ENCODE measurements at regions not wholly inside any gene's neighbourhood (a gene's known extent, or its start where the extent isn't known, plus 50 kb on each side); places are given as distances from the start of the nearest gene placed in this dataset.

DNA sequence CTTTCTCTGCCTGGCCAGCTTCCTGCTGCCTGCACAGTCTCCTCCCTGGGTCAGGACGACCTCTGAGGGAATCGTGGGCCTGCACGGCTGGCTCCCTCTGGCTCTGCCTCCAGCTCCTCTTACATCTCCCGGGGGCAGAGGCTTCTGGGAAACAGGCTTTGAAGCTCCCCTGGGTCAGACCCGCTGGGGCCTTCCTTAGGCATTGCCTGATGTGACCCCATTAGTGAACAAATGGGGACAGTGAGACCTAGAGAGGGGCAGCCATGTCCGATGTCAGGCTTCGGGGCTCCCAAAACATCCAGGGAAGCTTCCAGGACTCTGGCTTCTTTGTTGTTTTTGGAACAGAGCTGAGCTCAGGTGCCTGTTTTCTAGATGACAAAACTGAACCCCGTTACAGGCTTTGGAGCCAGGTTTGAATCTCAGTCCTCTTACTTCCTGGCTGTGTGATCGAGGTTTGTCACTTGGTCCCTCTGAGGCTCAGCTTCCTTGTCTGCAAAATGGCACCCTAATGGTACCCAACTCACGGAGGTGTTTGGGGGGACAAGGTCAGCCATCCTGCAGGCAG, 94.3 kb downstream of the CEBPB start:
- no peaks in the 10 kb centered on the region for H3K27me3 ChIP-seq (replicated peaks; ENCODE audit: control insufficient read depth, insufficient read depth, low read length)
- H3K36me3 ChIP-seq (ENCODE audit: control insufficient read depth, insufficient read depth, low read length, severe bottlenecking), result no peaks in the 10 kb centered on the region
- peaks cover 56% of the 10 kb centered on the region for H3K4me1 ChIP-seq (ENCODE audit: control insufficient read depth, insufficient read depth, low read length)
- no peaks in the 10 kb centered on the region for H3K9me3 ChIP-seq (ENCODE audit: control insufficient read depth, low read length)
- H3K9ac ChIP-seq (ENCODE audit: low read length), result peak overlapping the region; percentile 98
- peak overlapping the region; percentile 28 for H3K4me3 ChIP-seq (ENCODE audit: low read length)
- no peak for DNase-seq (ENCODE audit: low read depth)

- DNase-seq (ENCODE audit: low read depth), result peak; percentile 81
- peak overlapping the region; percentile 98 for H3K9ac ChIP-seq (ENCODE audit: low read length)
- no peaks in the 10 kb centered on the region for H3K27me3 ChIP-seq (replicated peaks; ENCODE audit: control insufficient read depth, insufficient read depth, low read length)
- no peaks in the 10 kb centered on the region for H3K36me3 ChIP-seq (ENCODE audit: control insufficient read depth, insufficient read depth, low read length, severe bottlenecking)
- peak overlapping the region; percentile 71 for H3K4me3 ChIP-seq (ENCODE audit: low read length)
- peaks cover 55% of the 10 kb centered on the region for H3K4me1 ChIP-seq (ENCODE audit: control insufficient read depth, insufficient read depth, low read length)
- H3K9me3 ChIP-seq (ENCODE audit: control insufficient read depth, low read length), result no peaks in the 10 kb centered on the region
Measured at GRCh38 chr20:50285376-50286173, 94.9 kb downstream of the CEBPB start.

GRCh38 chr20:50286174-50286511, 95.5 kb downstream of the CEBPB start:
- Histone ChIP-seq H3K27me3 (replicated peaks; ENCODE audit: control insufficient read depth, insufficient read depth, low read length) (no peaks in the 10 kb centered on the region), H3K9me3 (ENCODE audit: control insufficient read depth, low read length) (no peaks in the 10 kb centered on the region), H3K9ac (ENCODE audit: low read length) (peak overlapping the region; percentile 98), H3K4me3 (ENCODE audit: low read length) (peak overlapping the region; percentile 71), H3K4me1 (ENCODE audit: control insufficient read depth, insufficient read depth, low read length) (peaks cover 57% of the 10 kb centered on the region), H3K36me3 (ENCODE audit: control insufficient read depth, insufficient read depth, low read length, severe bottlenecking) (no peaks in the 10 kb centered on the region)
- no peak for DNase-seq (ENCODE audit: low read depth)

DNA sequence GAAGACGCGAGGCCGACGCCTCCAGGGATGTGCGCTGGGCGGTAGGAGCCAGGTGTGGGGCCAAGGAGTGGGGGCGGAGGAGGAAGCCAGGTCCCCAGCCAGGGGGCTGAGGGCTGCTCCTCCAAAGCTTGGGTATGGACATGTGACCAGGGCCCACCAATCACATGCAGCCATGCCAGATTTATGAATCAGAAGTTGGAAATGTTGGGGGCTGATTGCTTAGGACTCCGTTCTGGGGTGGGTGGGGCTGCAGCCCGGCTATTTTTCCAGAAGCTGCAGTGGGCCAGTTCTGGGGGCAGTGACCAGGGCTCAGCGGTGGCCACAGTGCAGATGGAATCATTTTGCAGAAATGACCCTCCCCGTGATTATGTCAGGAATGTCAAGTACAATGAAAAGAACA, 96.0 kb downstream of the CEBPB start:
- Histone ChIP-seq H3K27me3 (replicated peaks; ENCODE audit: control insufficient read depth, insufficient read depth, low read length) (no peaks in the 10 kb centered on the region), H3K9ac (ENCODE audit: low read length) (peak overlapping the region; percentile 98), H3K4me1 (ENCODE audit: control insufficient read depth, insufficient read depth, low read length) (peaks cover 62% of the 10 kb centered on the region), H3K36me3 (ENCODE audit: control insufficient read depth, insufficient read depth, low read length, severe bottlenecking) (no peaks in the 10 kb centered on the region), H3K9me3 (ENCODE audit: control insufficient read depth, low read length) (no peaks in the 10 kb centered on the region), H3K4me3 (ENCODE audit: low read length) (peak overlapping the region; percentile 71)
- peak; percentile 97 for DNase-seq (ENCODE audit: low read depth)

GRCh38 chr20:50287512-50287911, 96.9 kb downstream of the CEBPB start:
- H3K9ac ChIP-seq (ENCODE audit: low read length), result peak overlapping the region; percentile 98
- H3K36me3 ChIP-seq (ENCODE audit: control insufficient read depth, insufficient read depth, low read length, severe bottlenecking), result no peaks in the 10 kb centered on the region
- no peaks in the 10 kb centered on the region for H3K9me3 ChIP-seq (ENCODE audit: control insufficient read depth, low read length)
- H3K4me3 ChIP-seq (ENCODE audit: low read length), result no peak overlapping the region
- no peak for DNase-seq (ENCODE audit: low read depth)
- no peaks in the 10 kb centered on the region for H3K27me3 ChIP-seq (replicated peaks; ENCODE audit: control insufficient read depth, insufficient read depth, low read length)
- peaks cover 71% of the 10 kb centered on the region for H3K4me1 ChIP-seq (ENCODE audit: control insufficient read depth, insufficient read depth, low read length)

DNA sequence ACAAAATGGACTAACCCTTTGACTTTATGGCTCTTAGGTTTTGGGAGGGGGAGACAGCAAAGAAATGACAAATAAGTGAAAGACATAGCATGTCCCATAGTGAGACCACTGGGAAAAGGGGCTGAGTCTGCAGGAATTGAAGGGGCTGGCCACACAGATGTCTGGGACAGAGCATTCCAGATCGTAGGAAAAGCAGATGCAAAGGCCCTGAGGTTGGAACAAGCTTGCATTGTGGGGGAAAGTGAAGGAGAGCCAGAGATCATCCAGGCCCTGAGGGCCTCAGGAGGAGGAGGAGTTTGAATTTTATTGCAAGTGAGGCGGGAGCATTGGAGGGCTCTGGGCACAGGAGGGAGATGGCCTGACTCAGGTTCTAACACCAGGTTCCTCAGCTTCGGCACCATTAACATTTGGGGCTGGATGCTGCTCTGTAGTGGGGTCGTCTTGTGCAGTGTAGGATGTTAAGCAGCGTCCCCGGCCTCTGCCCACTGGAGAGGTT, 97.5 kb downstream of the CEBPB start:
- H3K27me3 ChIP-seq (replicated peaks; ENCODE audit: control insufficient read depth, insufficient read depth, low read length), result no peaks in the 10 kb centered on the region
- no peak for DNase-seq (ENCODE audit: low read depth)
- no peaks in the 10 kb centered on the region for H3K36me3 ChIP-seq (ENCODE audit: control insufficient read depth, insufficient read depth, low read length, severe bottlenecking)
- H3K4me3 ChIP-seq (ENCODE audit: low read length), result no peak overlapping the region
- H3K9me3 ChIP-seq (ENCODE audit: control insufficient read depth, low read length), result no peaks in the 10 kb centered on the region
- peaks cover 76% of the 10 kb centered on the region for H3K4me1 ChIP-seq (ENCODE audit: control insufficient read depth, insufficient read depth, low read length)
- H3K9ac ChIP-seq (ENCODE audit: low read length), result peak overlapping the region; percentile 98

DNA sequence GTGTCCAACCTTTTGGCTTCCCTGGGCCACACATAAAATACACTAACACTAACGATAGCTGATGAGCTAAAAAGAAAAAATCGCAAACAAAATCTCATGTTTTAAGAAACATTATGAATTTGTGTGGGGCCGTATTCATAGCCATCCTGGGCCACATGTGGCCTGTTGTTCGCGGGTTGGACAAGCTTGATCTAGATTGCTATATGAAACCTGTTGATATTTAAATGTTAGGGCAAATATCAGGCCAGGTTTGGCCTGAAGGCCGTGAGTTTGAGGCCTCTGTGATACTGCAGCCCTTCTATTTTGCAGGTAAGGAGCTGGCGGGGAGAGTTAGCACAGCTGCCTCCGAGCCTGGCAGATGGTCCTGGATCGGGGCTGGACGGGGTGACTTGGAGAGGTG, 99.0 kb downstream of the CEBPB start:
- no peak overlapping the region for H3K4me3 ChIP-seq (ENCODE audit: low read length)
- DNase-seq (ENCODE audit: low read depth), result no peak
- H3K27me3 ChIP-seq (replicated peaks; ENCODE audit: control insufficient read depth, insufficient read depth, low read length), result no peaks in the 10 kb centered on the region
- no peaks in the 10 kb centered on the region for H3K9me3 ChIP-seq (ENCODE audit: control insufficient read depth, low read length)
- no peak overlapping the region for H3K9ac ChIP-seq (ENCODE audit: low read length)
- H3K36me3 ChIP-seq (ENCODE audit: control insufficient read depth, insufficient read depth, low read length, severe bottlenecking), result no peaks in the 10 kb centered on the region
- H3K4me1 ChIP-seq (ENCODE audit: control insufficient read depth, insufficient read depth, low read length), result peaks cover 65% of the 10 kb centered on the region

DNA sequence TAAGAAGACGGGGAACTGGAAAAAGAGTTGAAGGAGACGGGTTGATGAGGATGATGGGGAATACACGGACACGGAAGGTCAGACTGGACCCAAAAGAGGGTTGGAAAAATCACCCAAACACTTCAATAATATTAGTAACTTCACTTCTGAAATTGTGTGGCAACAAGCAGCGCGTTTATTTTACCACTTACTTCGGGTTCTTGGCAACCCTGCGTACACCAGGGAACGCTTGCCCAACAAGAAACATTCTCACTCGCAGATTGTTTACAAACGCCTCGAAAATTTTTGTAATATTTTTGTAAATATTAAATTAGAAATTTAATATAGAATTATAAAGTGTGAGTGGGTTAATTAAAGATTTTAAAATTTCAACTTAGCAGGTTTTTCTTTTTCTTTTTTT, 99.5 kb downstream of the CEBPB start:
- Histone ChIP-seq H3K9me3 (ENCODE audit: control insufficient read depth, low read length) (no peaks in the 10 kb centered on the region), H3K4me1 (ENCODE audit: control insufficient read depth, insufficient read depth, low read length) (peaks cover 60% of the 10 kb centered on the region), H3K27me3 (replicated peaks; ENCODE audit: control insufficient read depth, insufficient read depth, low read length) (no peaks in the 10 kb centered on the region), H3K36me3 (ENCODE audit: control insufficient read depth, insufficient read depth, low read length, severe bottlenecking) (no peaks in the 10 kb centered on the region), H3K9ac (ENCODE audit: low read length) (no peak overlapping the region), H3K4me3 (ENCODE audit: low read length) (no peak overlapping the region)
- no peak for DNase-seq (ENCODE audit: low read depth)

DNA sequence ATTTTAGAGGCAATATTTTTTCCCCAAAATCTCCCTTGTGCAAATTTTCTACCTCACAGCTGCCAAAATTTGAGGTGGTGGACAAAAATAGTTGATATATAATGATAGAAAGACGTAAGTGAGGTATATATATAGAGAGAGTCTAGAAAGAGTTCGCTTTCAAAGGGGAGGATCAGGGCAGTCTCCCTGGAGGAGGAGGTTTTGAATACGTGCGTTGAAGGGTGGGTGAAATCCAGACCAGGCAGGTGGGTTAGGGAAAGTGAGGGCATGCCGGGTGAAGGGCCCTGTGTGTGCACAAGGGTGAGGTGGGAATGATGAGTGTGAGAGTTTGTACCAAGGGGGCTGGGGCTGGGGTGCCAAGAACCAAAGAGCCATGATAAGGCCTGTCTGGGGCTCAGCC, 100.2 kb downstream of the CEBPB start:
- DNase-seq (ENCODE audit: low read depth), result no peak
- H3K4me3 ChIP-seq (ENCODE audit: low read length), result no peak overlapping the region
- H3K4me1 ChIP-seq (ENCODE audit: control insufficient read depth, insufficient read depth, low read length), result peaks cover 53% of the 10 kb centered on the region
- no peaks in the 10 kb centered on the region for H3K36me3 ChIP-seq (ENCODE audit: control insufficient read depth, insufficient read depth, low read length, severe bottlenecking)
- no peaks in the 10 kb centered on the region for H3K9me3 ChIP-seq (ENCODE audit: control insufficient read depth, low read length)
- H3K27me3 ChIP-seq (replicated peaks; ENCODE audit: control insufficient read depth, insufficient read depth, low read length), result no peaks in the 10 kb centered on the region
- peak overlapping the region; percentile 85 for H3K9ac ChIP-seq (ENCODE audit: low read length)

- H3K9me3 ChIP-seq (ENCODE audit: control insufficient read depth, low read length), result no peaks in the 10 kb centered on the region
- H3K4me1 ChIP-seq (ENCODE audit: control insufficient read depth, insufficient read depth, low read length), result peaks cover 46% of the 10 kb centered on the region
- H3K4me3 ChIP-seq (ENCODE audit: low read length), result no peak overlapping the region
- peak overlapping the region; percentile 85 for H3K9ac ChIP-seq (ENCODE audit: low read length)
- no peak for DNase-seq (ENCODE audit: low read depth)
- no peaks in the 10 kb centered on the region for H3K27me3 ChIP-seq (replicated peaks; ENCODE audit: control insufficient read depth, insufficient read depth, low read length)
- no peaks in the 10 kb centered on the region for H3K36me3 ChIP-seq (ENCODE audit: control insufficient read depth, insufficient read depth, low read length, severe bottlenecking)
Measured at GRCh38 chr20:50291254-50292078, 100.8 kb downstream of the CEBPB start.

GRCh38 chr20:50292079-50292590, 101.5 kb downstream of the CEBPB start:
- H3K9ac ChIP-seq (ENCODE audit: low read length), result peak overlapping the region; percentile 85
- no peak for DNase-seq (ENCODE audit: low read depth)
- H3K9me3 ChIP-seq (ENCODE audit: control insufficient read depth, low read length), result no peaks in the 10 kb centered on the region
- no peaks in the 10 kb centered on the region for H3K36me3 ChIP-seq (ENCODE audit: control insufficient read depth, insufficient read depth, low read length, severe bottlenecking)
- peaks cover 47% of the 10 kb centered on the region for H3K4me1 ChIP-seq (ENCODE audit: control insufficient read depth, insufficient read depth, low read length)
- no peaks in the 10 kb centered on the region for H3K27me3 ChIP-seq (replicated peaks; ENCODE audit: control insufficient read depth, insufficient read depth, low read length)
- H3K4me3 ChIP-seq (ENCODE audit: low read length), result peak overlapping the region; percentile 6

All from adipocyte (in vitro differentiated cells).